Epithelial cell of esophagus (primary cell): ENCODE measurements at regions not wholly inside any gene's neighbourhood (a gene's known extent, or its start where the extent isn't known, plus 50 kb on each side); places are given as distances from the start of the nearest gene placed in this dataset.
A peak's percentile ranks its signal among the peaks of the same experiment; 100 is the strongest.

Source experiments
- DNase-seq: peaks from one replicate; pipeline ENCODE4 v3.0.0; 2010; ENCODE audit warnings: low read depth
- H3K4me3 ChIP-seq: 2 replicates; pipeline ENCODE4 v1.5.1; 2011; ENCODE audit warnings: mild to moderate bottlenecking, low read length, control low read depth
- TF ChIP-seq, protein P1 (sequence below): IDR thresholded peaks from 2 replicates; pipeline ENCODE4 v1.5.1; 2011; ENCODE audit warnings: low read depth, mild to moderate bottlenecking, low read length, control low read depth, inconsistent platforms; ENCODE audit not compliant: insufficient read depth; ENCODE audit errors: missing control alignments

DNA sequence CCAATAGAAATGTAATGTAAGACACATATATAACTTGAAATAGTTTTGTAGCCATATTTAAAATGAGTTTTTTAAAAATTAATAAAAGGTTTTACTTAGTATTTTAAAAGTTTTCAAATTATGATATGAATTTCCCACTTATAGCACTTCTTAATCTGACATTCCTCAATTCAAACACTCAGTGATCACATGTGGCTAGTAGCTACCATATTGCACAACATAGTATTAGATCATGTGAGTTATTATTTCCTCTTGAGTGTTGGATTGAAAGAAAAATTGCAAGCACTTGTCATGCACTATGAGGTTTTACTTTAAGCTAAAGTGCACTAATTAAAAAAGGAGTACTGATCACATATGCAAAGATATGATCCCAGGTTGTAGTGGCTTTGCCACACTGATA, 453.4 kb upstream of the ROBO2 start:
- TF ChIP-seq, protein P1, sequence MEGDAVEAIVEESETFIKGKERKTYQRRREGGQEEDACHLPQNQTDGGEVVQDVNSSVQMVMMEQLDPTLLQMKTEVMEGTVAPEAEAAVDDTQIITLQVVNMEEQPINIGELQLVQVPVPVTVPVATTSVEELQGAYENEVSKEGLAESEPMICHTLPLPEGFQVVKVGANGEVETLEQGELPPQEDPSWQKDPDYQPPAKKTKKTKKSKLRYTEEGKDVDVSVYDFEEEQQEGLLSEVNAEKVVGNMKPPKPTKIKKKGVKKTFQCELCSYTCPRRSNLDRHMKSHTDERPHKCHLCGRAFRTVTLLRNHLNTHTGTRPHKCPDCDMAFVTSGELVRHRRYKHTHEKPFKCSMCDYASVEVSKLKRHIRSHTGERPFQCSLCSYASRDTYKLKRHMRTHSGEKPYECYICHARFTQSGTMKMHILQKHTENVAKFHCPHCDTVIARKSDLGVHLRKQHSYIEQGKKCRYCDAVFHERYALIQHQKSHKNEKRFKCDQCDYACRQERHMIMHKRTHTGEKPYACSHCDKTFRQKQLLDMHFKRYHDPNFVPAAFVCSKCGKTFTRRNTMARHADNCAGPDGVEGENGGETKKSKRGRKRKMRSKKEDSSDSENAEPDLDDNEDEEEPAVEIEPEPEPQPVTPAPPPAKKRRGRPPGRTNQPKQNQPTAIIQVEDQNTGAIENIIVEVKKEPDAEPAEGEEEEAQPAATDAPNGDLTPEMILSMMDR, result no peak
- DNase-seq, result no peak
- no peak overlapping the region for H3K4me3 ChIP-seq

GRCh38 chr3:76610150-76610549, 429.7 kb upstream of the ROBO2 start:
- TF ChIP-seq, protein P1, result no peak
- DNase-seq, result no peak
- no peak overlapping the region for H3K4me3 ChIP-seq

- no peak overlapping the region for H3K4me3 ChIP-seq
- no peak for DNase-seq
- TF ChIP-seq, protein P1, result no peak
Observed at GRCh38 chr3:76615719-76616118, 424.2 kb upstream of the ROBO2 start.

- DNase-seq, result no peak
- TF ChIP-seq, protein P1, result no peak
- H3K4me3 ChIP-seq, result no peak overlapping the region
Observed at GRCh38 chr3:76624164-76624563, 415.7 kb upstream of the ROBO2 start.

GRCh38 chr3:76627236-76627635, 412.7 kb upstream of the ROBO2 start:
- DNase-seq, result no peak
- H3K4me3 ChIP-seq, result no peak overlapping the region
- TF ChIP-seq, protein P1, result no peak

DNA sequence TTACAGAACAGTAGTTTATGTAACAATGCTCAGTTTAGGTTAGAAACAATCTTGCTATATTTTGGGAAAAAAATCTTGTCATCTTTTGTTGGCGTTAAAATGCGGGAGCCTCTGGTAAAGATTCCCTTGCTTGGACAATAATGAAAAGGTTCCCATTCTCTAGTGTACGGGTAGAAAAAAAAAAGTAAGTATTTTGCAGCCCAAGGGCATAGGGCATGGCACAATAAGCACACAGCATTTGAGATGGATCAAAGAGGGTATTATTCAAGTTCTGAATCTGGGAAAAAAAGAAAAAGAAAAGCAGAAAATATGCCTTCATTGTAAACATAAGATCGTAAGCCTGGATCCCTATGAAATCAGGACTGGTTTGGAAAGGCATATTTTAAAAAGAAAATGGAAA, 408.6 kb upstream of the ROBO2 start:
- no peak overlapping the region for H3K4me3 ChIP-seq
- TF ChIP-seq, protein P1, result no peak
- no peak for DNase-seq

DNA sequence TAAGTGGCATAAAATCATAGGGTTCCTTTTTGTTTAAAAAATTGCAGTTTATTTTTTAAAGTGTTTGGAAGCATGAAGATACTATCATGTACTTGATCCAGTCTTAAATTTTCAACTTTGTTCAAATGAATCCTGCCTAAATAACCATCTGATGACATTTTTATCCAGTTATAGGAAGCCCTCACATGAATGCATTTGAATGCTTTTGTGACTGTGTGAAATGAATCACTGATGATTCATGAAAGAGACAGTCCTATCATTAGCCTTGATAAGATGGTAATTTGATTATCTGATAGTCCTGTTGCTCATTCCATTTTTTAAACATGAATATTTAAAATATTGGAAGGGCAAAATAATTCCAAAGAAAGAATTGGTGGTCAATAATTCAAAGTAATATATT, 401.9 kb upstream of the ROBO2 start:
- TF ChIP-seq, protein P1, result no peak
- no peak overlapping the region for H3K4me3 ChIP-seq
- DNase-seq, result peak; percentile 8
